Gastrocnemius medialis (tissue), 4 donors: ENCODE measurements at regions not wholly inside any gene's neighbourhood (a gene's known extent, or its start where the extent isn't known, plus 50 kb on each side); places are given as distances from the start of the nearest gene placed in this dataset.

Experiments
- ATAC-seq, 2 donors: fragments of 150-250 bp; one replicate each; pipeline ENCODE4 v1.9.1; 2016
- DNase-seq, 2 donors: peaks; one replicate each; pipeline ENCODE4 v3.0.0-alpha.2; 2019
- H3K27ac ChIP-seq, 4 donors: fragments of 200-600 bp; sonication (generic); 1 replicate in 1 of 4; 2 replicates in 3 of 4; pipeline ENCODE4 v1.5.1; 2016 to 2018; ENCODE audit warnings: mild to moderate bottlenecking in 2 of 4, moderate library complexity in 1 of 4
- H3K27me3 ChIP-seq, 3 donors: fragments of 200-600 bp; sonication (generic) in 2 of 3; 1 replicate in 1 of 3; 2 replicates in 2 of 3; pipeline versions ENCODE4 v1.5.1 to v1.6.0; 2016 to 2019; ENCODE audit warnings: mild to moderate bottlenecking in 1 of 3, moderate library complexity in 1 of 3
- H3K36me3 ChIP-seq, 2 donors: fragments of 200-600 bp; sonication (generic) in 1 of 2; one replicate each; pipeline ENCODE4 v1.5.1; 2017 to 2018
- H3K4me1 ChIP-seq, 2 donors: fragments of 200-600 bp; sonication (generic) in 1 of 2; one replicate each; pipeline ENCODE4 v1.5.1; 2016 to 2017; ENCODE audit warnings: mild to moderate bottlenecking in 2 of 2
- H3K4me3 ChIP-seq, 4 donors: fragments of 200-600 bp; sonication (generic) in 3 of 4; 1 replicate in 1 of 4; 2 replicates in 3 of 4; pipeline ENCODE4 v1.5.1; 2016 to 2019; ENCODE audit warnings: mild to moderate bottlenecking in 2 of 4
- H3K9me3 ChIP-seq, 3 donors: fragments of 200-600 bp; sonication (generic) in 2 of 3; 1 replicate in 1 of 3; 2 replicates in 2 of 3; pipeline ENCODE4 v1.5.1; 2016 to 2019
- CTCF ChIP-seq, 5 experiments: fragments of 450-650 bp in 3 of 5; fragments of 200-600 bp in 2 of 5; sonication (generic) in 2 of 5; IDR thresholded peaks in 4 of 5; conservative IDR thresholded peaks in 1 of 5; 1 replicate in 4 of 5; 2 replicates in 1 of 5; pipeline ENCODE4 v1.5.1; 2016 to 2019; ENCODE audit warnings: antibody characterized with exemption in 5 of 5, mild to moderate bottlenecking in 3 of 5, moderate library complexity in 3 of 5
- POLR2A ChIP-seq, 2 donors: fragments of 450-650 bp; IDR thresholded peaks; one replicate each; pipeline ENCODE4 v1.6.1; 2017; ENCODE audit warnings: antibody characterized with exemption in 2 of 2, mild to moderate bottlenecking in 2 of 2, moderate library complexity in 2 of 2
- in situ Hi-C, 4 donors: fragments of 200-750 bp; cut with MboI; loops; one replicate each; pipeline versions ENCODE4 v1.15.0 to v1.8.0; 2017; ENCODE audit warnings: low sequenced_read_pairs in 4 of 4
- intact Hi-C: fragments of 100-400 bp; cut with DNase I; formaldehyde crosslinking; loops from one replicate; pipeline ENCODE4 v1.15.1; 2023; ENCODE audit warnings: low total_unique reads

GRCh38 chr3:34359064-34359463 lies 560.6 kb downstream of the PDCD6IP start:
- Histone ChIP-seq H3K9me3 (no peaks in the 10 kb centered on the region), H3K27me3 (no peaks in the 10 kb centered on the region), H3K4me1 (no peaks in the 10 kb centered on the region), H3K4me3 (no peak overlapping the region), H3K27ac (no peak overlapping the region), H3K36me3 (no peaks in the 10 kb centered on the region)
- no peak for DNase-seq
- ATAC-seq: no peak
- intact Hi-C loops (no loop called here), in situ Hi-C loops (no loop called here)
- TF ChIP-seq POLR2A (IDR thresholded peaks at IDR 0.05): no peak
- TF ChIP-seq CTCF (IDR thresholded peaks at IDR 0.05 in 4 of 5, conservative IDR thresholded peaks at IDR 0.05 in 1 of 5): no peak

DNA sequence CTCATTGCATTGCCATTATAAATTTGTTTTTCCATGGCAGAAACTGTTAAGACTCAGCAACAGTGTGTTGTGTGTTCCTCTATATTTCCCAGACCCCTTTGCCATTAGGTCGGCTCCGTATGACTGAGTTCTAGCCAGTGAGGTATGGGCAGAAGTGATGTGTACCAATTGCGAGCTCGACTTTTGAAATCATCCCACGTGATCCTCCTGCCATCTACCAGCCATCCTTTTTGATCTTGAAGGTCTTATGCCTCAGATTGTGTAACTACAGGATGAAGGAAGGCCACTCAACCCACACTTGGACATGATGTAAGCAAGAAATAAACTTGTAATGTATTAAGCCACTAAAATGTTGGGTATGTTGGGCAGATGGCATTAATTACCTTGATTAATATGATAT lies 562.3 kb downstream of the PDCD6IP start:
- no peak overlapping the region for H3K4me3 ChIP-seq
- no peak for DNase-seq
- in situ Hi-C loops: no loop called here
- no peak overlapping the region for H3K27ac ChIP-seq
- H3K27me3 ChIP-seq: no peaks in the 10 kb centered on the region
- H3K9me3 ChIP-seq: no peaks in the 10 kb centered on the region
- ATAC-seq: no peak
- H3K36me3 ChIP-seq: no peaks in the 10 kb centered on the region
- intact Hi-C loops: no loop called here
- no peaks in the 10 kb centered on the region for H3K4me1 ChIP-seq
- TF ChIP-seq CTCF (IDR thresholded peaks at IDR 0.05 in 4 of 5, conservative IDR thresholded peaks at IDR 0.05 in 1 of 5) (no peak), POLR2A (IDR thresholded peaks at IDR 0.05) (no peak)

DNA sequence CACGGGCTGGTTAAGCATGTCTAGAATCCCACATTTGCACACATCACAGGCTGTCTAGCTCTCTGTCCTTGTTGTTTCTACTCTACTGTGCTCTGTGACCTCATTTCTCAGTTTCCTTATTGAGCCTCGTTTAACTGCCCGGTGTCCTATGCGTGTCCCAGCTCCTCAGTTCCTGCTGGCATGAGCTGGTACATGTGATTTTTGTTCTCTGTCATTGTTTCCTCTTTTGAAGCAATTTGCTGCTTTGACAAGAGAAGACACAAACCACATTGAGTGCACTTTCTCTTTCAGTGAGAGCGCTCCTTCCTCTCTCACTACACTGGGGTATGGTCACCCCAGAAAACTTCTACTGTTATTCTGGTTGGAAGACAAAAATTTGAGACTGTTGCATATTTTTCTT lies 563.5 kb downstream of the PDCD6IP start:
- in situ Hi-C loops: no loop called here
- DNase-seq (no peak), ATAC-seq (peak in 1 of 2 donors; percentile 27)

GRCh38 chr3:34362910-34363309 lies 564.5 kb downstream of the PDCD6IP start:
- in situ Hi-C loops: no loop called here
- no peak overlapping the region for H3K4me3 ChIP-seq
- no peaks in the 10 kb centered on the region for H3K27me3 ChIP-seq
- no peaks in the 10 kb centered on the region for H3K36me3 ChIP-seq
- ATAC-seq (no peak), DNase-seq (no peak)
- no peaks in the 10 kb centered on the region for H3K4me1 ChIP-seq
- no peaks in the 10 kb centered on the region for H3K9me3 ChIP-seq
- intact Hi-C loops: no loop called here
- H3K27ac ChIP-seq: no peak overlapping the region
- TF ChIP-seq POLR2A (IDR thresholded peaks at IDR 0.05) (no peak), CTCF (IDR thresholded peaks at IDR 0.05 in 4 of 5, conservative IDR thresholded peaks at IDR 0.05 in 1 of 5) (no peak)

More for the DNA sequence above, 563.5 kb downstream of the PDCD6IP start:
- Histone ChIP-seq H3K27me3 (no peaks in the 10 kb centered on the region), H3K9me3 (no peaks in the 10 kb centered on the region), H3K27ac (no peak overlapping the region), H3K4me1 (no peaks in the 10 kb centered on the region), H3K4me3 (no peak overlapping the region), H3K36me3 (no peaks in the 10 kb centered on the region)
- intact Hi-C loops: no loop called here
- TF ChIP-seq CTCF (IDR thresholded peaks at IDR 0.05 in 4 of 5, conservative IDR thresholded peaks at IDR 0.05 in 1 of 5) (no peak), POLR2A (IDR thresholded peaks at IDR 0.05) (no peak)

DNA sequence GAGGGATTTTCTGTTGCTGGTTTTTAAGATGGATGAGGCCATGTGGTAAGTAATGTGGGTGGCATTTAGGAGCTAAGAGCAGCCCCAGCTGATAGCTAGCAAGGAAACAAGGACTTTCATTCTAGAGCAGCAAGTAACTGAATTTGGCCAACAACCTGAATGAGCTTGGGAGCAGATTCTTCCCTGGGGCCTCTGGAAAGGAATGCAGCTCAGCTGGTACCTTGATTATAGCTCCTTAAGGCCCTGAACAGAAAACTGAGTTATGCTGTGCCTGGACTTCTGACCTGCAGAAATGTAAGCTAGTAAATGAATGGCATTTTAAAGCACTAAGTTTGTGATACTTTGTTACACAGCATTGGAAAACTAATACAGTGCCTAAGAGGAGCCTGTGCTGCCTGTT lies 565.5 kb downstream of the PDCD6IP start:
- intact Hi-C loops: no loop called here

More for the DNA sequence above, 565.5 kb downstream of the PDCD6IP start:
- TF ChIP-seq POLR2A (IDR thresholded peaks at IDR 0.05): no peak
- TF ChIP-seq CTCF (IDR thresholded peaks at IDR 0.05 in 4 of 5, conservative IDR thresholded peaks at IDR 0.05 in 1 of 5): no peak
- Histone ChIP-seq H3K4me1 (no peaks in the 10 kb centered on the region), H3K27me3 (no peaks in the 10 kb centered on the region), H3K4me3 (no peak overlapping the region), H3K27ac (no peak overlapping the region), H3K36me3 (no peaks in the 10 kb centered on the region), H3K9me3 (no peaks in the 10 kb centered on the region)
- ATAC-seq (no peak), DNase-seq (no peak)
- in situ Hi-C loops: no loop called here
